ENCODE measurements at regions not wholly inside any gene's neighbourhood (a gene's known extent, or its start where the extent isn't known, plus 50 kb on each side); places are given as distances from the start of the nearest gene placed in this dataset.

GRCh38 chr3:162665684-162666391, 1169.2 kb downstream of the OTOL1 start:
- no peak overlapping the region for H3K4me3 ChIP-seq (ENCODE audit: low read depth, low read length)
- TF ChIP-seq CTCF (IDR thresholded peaks at IDR 0.05; ENCODE audit: insufficient read depth, low read depth, low read length) = no peak
- no peak for DNase-seq (ENCODE audit: low read depth)

GRCh38 chr3:162666835-162667234, 1170.2 kb downstream of the OTOL1 start:
- no peak for TF ChIP-seq CTCF (IDR thresholded peaks at IDR 0.05; ENCODE audit: insufficient read depth, low read depth, low read length)
- no peak for DNase-seq (ENCODE audit: low read depth)
- no peak overlapping the region for H3K4me3 ChIP-seq (ENCODE audit: low read depth, low read length)

- DNase-seq (ENCODE audit: low read depth) = no peak
- no peak for TF ChIP-seq CTCF (IDR thresholded peaks at IDR 0.05; ENCODE audit: insufficient read depth, low read depth, low read length)
- no peak overlapping the region for H3K4me3 ChIP-seq (ENCODE audit: low read depth, low read length)
These were observed 1173.6 kb downstream of the OTOL1 start for GRCh38 chr3:162670181-162670580.

GRCh38 chr3:162677475-162677874, 1180.9 kb downstream of the OTOL1 start:
- DNase-seq (ENCODE audit: low read depth) = no peak
- no peak overlapping the region for H3K4me3 ChIP-seq (ENCODE audit: low read depth, low read length)
- no peak for TF ChIP-seq CTCF (IDR thresholded peaks at IDR 0.05; ENCODE audit: insufficient read depth, low read depth, low read length)

GRCh38 chr3:162678941-162679340, 1182.3 kb downstream of the OTOL1 start:
- no peak for DNase-seq (ENCODE audit: low read depth)

GRCh38 chr3:162684260-162684659, 1187.7 kb downstream of the OTOL1 start:
- TF ChIP-seq CTCF (IDR thresholded peaks at IDR 0.05; ENCODE audit: insufficient read depth, low read depth, low read length) = no peak
- DNase-seq (ENCODE audit: low read depth) = no peak
- no peak overlapping the region for H3K4me3 ChIP-seq (ENCODE audit: low read depth, low read length)

More at GRCh38 chr3:162678941-162679340, 1182.3 kb downstream of the OTOL1 start:
- H3K4me3 ChIP-seq (ENCODE audit: low read depth, low read length) = no peak overlapping the region
- no peak for TF ChIP-seq CTCF (IDR thresholded peaks at IDR 0.05; ENCODE audit: insufficient read depth, low read depth, low read length)

- H3K4me3 ChIP-seq (ENCODE audit: low read depth, low read length) = no peak overlapping the region
- TF ChIP-seq CTCF (IDR thresholded peaks at IDR 0.05; ENCODE audit: insufficient read depth, low read depth, low read length) = no peak
- no peak for DNase-seq (ENCODE audit: low read depth)
These were observed 1202.7 kb downstream of the OTOL1 start for GRCh38 chr3:162699291-162699690.
